SK-N-SH (cell line): ENCODE measurements at regions not wholly inside any gene's neighbourhood (a gene's known extent, or its start where the extent isn't known, plus 50 kb on each side); places are given as distances from the start of the nearest gene placed in this dataset.

ENCODE experiments used
- CTCF ChIA-PET: fragments of 300-600, 350-600 bp; formaldehyde crosslinking; extraction: SDS; loops from one replicate; lab custom pipeline; 2021; lab: Yijun Ruan, JAX
- POLR2A ChIA-PET: fragments of 350-600 bp; sonication (Branson Sonifier 250); formaldehyde crosslinking; extraction: SDS; loops from one replicate; lab custom pipeline; 2020; ENCODE audit warnings: antibody characterized with exemption, inconsistent platforms; lab: Yijun Ruan, JAX
- DNase-seq: peaks from one replicate; pipeline ENCODE4 v3.0.0; 2012
- H2AFZ ChIP-seq: fragments of 200-600 bp; sonication (generic); 2 replicates; pipeline ENCODE4 v1.8.1; 2016; ENCODE audit warnings: antibody characterized with exemption, mild to moderate bottlenecking, low read depth
- H3F3A ChIP-seq: fragments of 200-600 bp; sonication (generic); replicated peaks from 2 replicates; pipeline ENCODE3; 2016; ENCODE audit warnings: antibody characterized with exemption, mild to moderate bottlenecking; ENCODE audit not compliant: insufficient read depth
- H3K27ac ChIP-seq, 2 experiments: fragments of 200-500 bp in 1 of 2; fragments of 200-600 bp in 1 of 2; sonication (Bioruptor generic) in 1 of 2; sonication (generic), shearing (Covaris generic) in 1 of 2; 2 replicates each; pipeline versions ENCODE4 v1.5.1 to v1.6.1; 2014 to 2016; ENCODE audit warnings: low read depth in 2 of 2, inconsistent platforms in 1 of 2, low read length in 1 of 2, mild to moderate bottlenecking in 1 of 2, mixed read lengths in 1 of 2
- H3K27me3 ChIP-seq: fragments of 200-600 bp; sonication (generic), shearing (Covaris generic); 2 replicates; pipeline ENCODE4 v1.6.1; 2016; ENCODE audit warnings: mixed run types; ENCODE audit not compliant: insufficient read depth
- H3K36me3 ChIP-seq, 2 experiments: fragments of 200-500 bp in 1 of 2; fragments of 200-600 bp in 1 of 2; sonication (Bioruptor generic) in 1 of 2; sonication (generic) in 1 of 2; replicated peaks in 1 of 2; 2 replicates each; pipeline versions ENCODE3 to v1.5.1; 2014 to 2016; ENCODE audit warnings: low read length in 1 of 2, mild to moderate bottlenecking in 1 of 2; ENCODE audit not compliant: insufficient read depth in 2 of 2, control insufficient read depth in 1 of 2
- H3K4me1 ChIP-seq, 2 experiments: fragments of 200-500 bp in 1 of 2; fragments of 200-600 bp in 1 of 2; sonication (Bioruptor generic) in 1 of 2; sonication (generic), shearing (Covaris generic) in 1 of 2; 2 replicates each; pipeline versions ENCODE4 v1.5.1 to v1.6.1; 2014 to 2016; ENCODE audit warnings: low read depth in 1 of 2, low read length in 1 of 2, mixed run types in 1 of 2; ENCODE audit not compliant: insufficient read depth in 2 of 2, control insufficient read depth in 1 of 2
- H3K4me2 ChIP-seq: fragments of 200-600 bp; sonication (generic), shearing (Covaris generic); 2 replicates; pipeline ENCODE4 v1.6.1; 2017; ENCODE audit warnings: mixed run types
- H3K4me3 ChIP-seq, 2 experiments: fragments of 200-500 bp in 1 of 2; fragments of 200-600 bp in 1 of 2; sonication (Bioruptor generic) in 1 of 2; sonication (generic), shearing (Covaris generic) in 1 of 2; 2 replicates each; pipeline versions ENCODE4 v1.5.1 to v1.8.1; 2014 to 2016; ENCODE audit warnings: low read depth in 2 of 2, inconsistent platforms in 1 of 2, low read length in 1 of 2, mild to moderate bottlenecking in 1 of 2, mixed read lengths in 1 of 2, moderate library complexity in 1 of 2
- H3K79me2 ChIP-seq: fragments of 200-600 bp; sonication (generic); 2 replicates; pipeline ENCODE4 v1.8.1; 2017; ENCODE audit warnings: mild to moderate bottlenecking; ENCODE audit not compliant: insufficient read depth
- H3K9ac ChIP-seq: fragments of 200-600 bp; sonication (generic); 2 replicates; pipeline ENCODE4 v1.6.1; 2017; ENCODE audit warnings: mixed run types
- H3K9me2 ChIP-seq: fragments of 200-600 bp; sonication (generic); 2 replicates; pipeline ENCODE4 v1.6.1; 2017; ENCODE audit warnings: mixed run types
- H3K9me3 ChIP-seq: fragments of 200-600 bp; sonication (generic); 2 replicates; pipeline ENCODE4 v1.6.1; 2017; ENCODE audit warnings: mixed run types, mild to moderate bottlenecking, moderate library complexity
- H4K20me1 ChIP-seq: fragments of 200-600 bp; sonication (generic); 2 replicates; pipeline ENCODE4 v1.6.1; 2017; ENCODE audit warnings: mild to moderate bottlenecking, mixed run types; ENCODE audit not compliant: insufficient read depth
- CHD2 ChIP-seq: fragments of 150-350 bp; IDR thresholded peaks from 2 replicates; pipeline ENCODE4 v1.6.1; 2018; ENCODE audit warnings: low read length; ENCODE audit not compliant: partially characterized antibody
- CTCF ChIP-seq: fragments of 200-600 bp; sonication (generic); IDR thresholded peaks from 2 replicates; pipeline ENCODE4 v1.6.1; 2017; ENCODE audit warnings: antibody characterized with exemption, mild to moderate bottlenecking, moderate library complexity
- EP300 ChIP-seq, 2 experiments: IDR thresholded peaks; 2 replicates each; pipeline versions ENCODE4 v1.4.0 to v1.6.1; 2012; ENCODE audit warnings: borderline replicate concordance in 1 of 2, low read depth in 1 of 2, low read length in 1 of 2
- GATA2 ChIP-seq: sonication (generic); formaldehyde crosslinking; IDR thresholded peaks from 2 replicates; pipeline ENCODE4 v1.5.0; 2020; ENCODE audit warnings: mild to moderate bottlenecking, missing genetic modification reagents
- JUND ChIP-seq: IDR thresholded peaks from 2 replicates; pipeline ENCODE4 v1.4.0; 2012
- MAX ChIP-seq: IDR thresholded peaks from 2 replicates; pipeline ENCODE4 v1.4.0; 2012; ENCODE audit warnings: low read depth
- MEF2A ChIP-seq: IDR thresholded peaks from 2 replicates; pipeline ENCODE4 v1.4.0; 2012; ENCODE audit warnings: low read depth, borderline replicate concordance
- MXI1 ChIP-seq: IDR thresholded peaks from 2 replicates; pipeline ENCODE4 v1.6.1; 2012; ENCODE audit warnings: mild to moderate bottlenecking, low read depth, low read length, improper control_type of control experiment
- NRF1 ChIP-seq: IDR thresholded peaks from 2 replicates; pipeline ENCODE4 v1.6.1; 2012; ENCODE audit warnings: low read depth, mild to moderate bottlenecking, low read length
- POLR2AphosphoS5 ChIP-seq: IDR thresholded peaks from 2 replicates; pipeline ENCODE4 v1.6.1; 2012; ENCODE audit warnings: low read depth, low read length
- RAD21 ChIP-seq: IDR thresholded peaks from 2 replicates; pipeline ENCODE4 v1.6.1; 2012; ENCODE audit warnings: mild to moderate bottlenecking, low read length
- REST ChIP-seq: IDR thresholded peaks from 2 replicates; pipeline ENCODE4 v1.6.1; 2012; ENCODE audit warnings: mild to moderate bottlenecking, low read depth, low read length, moderate library complexity
- RFX5 ChIP-seq: IDR thresholded peaks from 2 replicates; pipeline ENCODE4 v1.6.1; 2012; ENCODE audit warnings: mild to moderate bottlenecking, improper control_type of control experiment, low read length
- SIN3A ChIP-seq: IDR thresholded peaks from 2 replicates; pipeline ENCODE4 v1.6.1; 2012; ENCODE audit warnings: low read depth, mild to moderate bottlenecking, low read length, moderate library complexity, borderline replicate concordance
- TAF1 ChIP-seq: IDR thresholded peaks from 2 replicates; pipeline ENCODE4 v1.6.1; 2012; ENCODE audit warnings: low read depth, mild to moderate bottlenecking, low read length, moderate library complexity, borderline replicate concordance
- TCF12 ChIP-seq: IDR thresholded peaks from 2 replicates; pipeline ENCODE4 v1.4.0; 2012
- TEAD4 ChIP-seq: IDR thresholded peaks from 2 replicates; pipeline ENCODE4 v1.4.0; 2012; ENCODE audit warnings: mild to moderate bottlenecking, borderline replicate concordance; ENCODE audit not compliant: insufficient read depth
- USF2 ChIP-seq: fragments of 150-350 bp; IDR thresholded peaks from 2 replicates; pipeline ENCODE4 v1.6.1; 2017; ENCODE audit warnings: antibody characterized with exemption, low read length, low read depth, borderline replicate concordance
- WGBS: methylation state at CpG from one replicate; pipeline ENCODE4 v1.1.6; 2017; ENCODE audit warnings: low lambda C conversion rate; 5-methylcytosine and 5-hydroxymethylcytosine counted together

GRCh38 chr10:28434063-28434462, 98.9 kb upstream of the WAC start:
- no peaks in the 10 kb centered on the region; the same call in 1 of the 2 replicates for H3K27me3 ChIP-seq
- no peaks in the 10 kb centered on the region for H3K9me2 ChIP-seq
- POLR2A ChIA-PET: no interaction called here
- no peak overlapping the region for H2AFZ ChIP-seq
- CTCF ChIA-PET: no interaction called here
- no peaks in the 10 kb centered on the region for H3K9me3 ChIP-seq
- no peak overlapping the region for H3K9ac ChIP-seq
- no peaks in the 10 kb centered on the region for H3F3A ChIP-seq
- H3K4me3 ChIP-seq: no peak overlapping the region
- DNase-seq: no peak
- no peaks in the 10 kb centered on the region for H3K79me2 ChIP-seq
- H3K4me2 ChIP-seq: no peak overlapping the region
- no peak overlapping the region for H3K27ac ChIP-seq
- H3K4me1 ChIP-seq: no peaks in the 10 kb centered on the region; a peak in 1 of 4 replicates
- TF ChIP-seq MAX (no peak), MEF2A (no peak), EP300 (IDR thresholded peaks at IDR 0.05; ENCODE audit: borderline replicate concordance in 1 of 2, low read depth in 1 of 2, low read length in 1 of 2) (no peak), MXI1 (no peak), NRF1 (no peak), SIN3A (no peak), CHD2 (no peak), CTCF (no peak), JUND (no peak), TCF12 (no peak), TAF1 (no peak), RAD21 (no peak), TEAD4 (no peak), RFX5 (no peak), POLR2AphosphoS5 (no peak), GATA2 (no peak), REST (no peak), USF2 (no peak)
- 59% methylated on average over 4 of the region's 4 CpGs for WGBS
- no peaks in the 10 kb centered on the region for H3K36me3 ChIP-seq
- no peaks in the 10 kb centered on the region for H4K20me1 ChIP-seq
